HG02642 (cell line): ENCODE measurements at regions not wholly inside any gene's neighbourhood (a gene's known extent, or its start where the extent isn't known, plus 50 kb on each side); places are given as distances from the start of the nearest gene placed in this dataset.
"Not testable (repeated sequence)": the region's sequence is repeated elsewhere in the genome, so short reads cannot be mapped to it uniquely, and the experiment has no call there.

Source experiments
- ATAC-seq: cut with Tn5 transposase; IDR thresholded peaks from one replicate; pipeline ENCODE4 v1.9.1; 2021; ENCODE audit warnings: mild to moderate bottlenecking; ENCODE audit not compliant: unreplicated experiment, poor library complexity

DNA sequence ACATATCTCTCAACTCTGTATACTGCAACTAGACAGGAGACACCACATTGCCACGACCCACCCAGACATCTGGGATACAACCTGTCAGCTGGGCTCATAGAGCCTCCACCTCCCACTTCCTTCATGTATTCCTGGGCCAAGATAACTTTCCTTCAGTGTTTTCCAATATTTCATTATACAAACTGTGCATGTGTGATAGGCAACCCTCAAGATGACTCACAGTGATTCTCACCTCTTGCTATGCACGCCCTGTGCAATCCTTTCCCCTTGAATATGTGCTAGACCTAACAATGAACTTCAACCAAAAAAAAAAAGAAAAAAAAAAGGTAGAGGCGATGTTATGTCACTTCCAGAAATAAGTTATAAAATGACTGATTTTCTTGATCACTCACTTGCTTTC lies 138.0 kb upstream of the ALCAM start:
- no peak for ATAC-seq

DNA sequence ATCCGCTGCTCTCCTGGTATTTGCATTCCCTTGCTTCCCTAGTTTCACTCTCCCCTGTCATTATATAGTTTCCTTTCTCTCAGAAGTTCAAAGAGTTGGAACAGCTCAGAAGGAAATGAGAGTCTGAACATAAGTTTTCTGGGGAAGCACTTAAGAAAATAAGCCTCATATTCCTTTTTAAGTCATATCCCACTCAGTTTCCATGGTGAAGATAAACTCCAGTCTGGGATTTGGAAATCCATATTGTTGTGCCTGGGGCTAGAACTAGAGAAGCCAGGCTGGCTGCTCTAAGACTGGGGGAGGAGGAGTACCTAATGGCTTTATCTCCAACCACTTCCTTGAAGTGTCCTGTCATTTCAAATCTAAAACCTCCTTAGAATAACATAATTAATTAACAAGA lies 134.2 kb upstream of the ALCAM start:
- no peak for ATAC-seq

DNA sequence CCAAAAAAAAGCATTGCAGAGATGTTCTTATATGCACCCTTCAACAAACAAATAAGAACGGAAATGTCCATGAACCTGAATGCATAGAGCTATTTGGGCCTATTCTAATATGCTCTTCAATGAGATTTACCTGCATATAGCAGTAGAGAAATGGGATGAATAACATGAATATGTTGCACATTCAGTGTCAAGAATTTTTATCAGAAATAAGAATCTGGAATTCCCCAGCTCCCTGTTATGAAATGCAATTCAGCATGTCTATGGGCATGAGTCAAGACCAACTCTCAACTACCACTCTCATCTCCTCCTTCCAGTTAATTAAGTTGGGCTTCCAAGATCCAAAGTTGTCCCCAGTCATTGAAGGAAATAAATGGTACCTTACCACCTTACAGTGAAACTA lies 133.7 kb upstream of the ALCAM start:
- no peak for ATAC-seq

DNA sequence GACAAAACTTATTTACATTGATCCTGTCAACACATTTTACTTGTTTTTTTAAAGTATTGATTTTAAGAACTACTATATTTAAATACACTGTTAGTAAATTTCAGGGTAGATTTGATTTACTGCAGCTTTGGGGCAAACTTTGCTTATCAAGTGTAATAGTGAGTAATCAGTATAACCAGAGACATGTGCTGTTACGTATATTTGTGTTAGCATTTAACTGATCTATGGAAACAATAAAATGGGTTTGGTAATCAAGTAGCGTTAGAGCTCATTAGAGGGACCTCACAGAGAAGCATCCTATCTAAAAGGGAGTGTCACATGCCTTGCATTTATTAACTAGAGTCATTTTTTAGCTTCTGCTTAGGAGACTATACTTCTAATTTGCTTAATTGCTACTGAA lies 131.5 kb upstream of the ALCAM start:
- no peak for ATAC-seq

DNA sequence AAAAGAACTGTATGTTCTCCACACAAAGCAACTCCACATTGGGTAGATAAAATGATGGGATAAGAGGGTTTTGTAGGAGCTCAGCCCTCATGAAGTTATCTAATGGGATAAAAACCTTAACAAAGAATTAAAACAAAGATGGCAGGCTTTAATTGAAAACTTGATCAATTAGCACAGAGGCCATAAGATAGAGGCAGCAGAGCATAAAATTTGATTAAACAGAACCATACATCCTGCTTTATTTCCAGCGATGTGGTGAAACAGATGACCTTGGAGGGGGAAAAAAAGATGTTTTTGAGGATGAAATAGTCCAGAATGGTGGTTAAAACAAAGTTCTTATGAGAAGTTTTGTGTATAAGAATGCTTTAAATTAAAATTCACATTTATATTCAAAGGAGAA lies 130.9 kb upstream of the ALCAM start:
- no peak for ATAC-seq

DNA sequence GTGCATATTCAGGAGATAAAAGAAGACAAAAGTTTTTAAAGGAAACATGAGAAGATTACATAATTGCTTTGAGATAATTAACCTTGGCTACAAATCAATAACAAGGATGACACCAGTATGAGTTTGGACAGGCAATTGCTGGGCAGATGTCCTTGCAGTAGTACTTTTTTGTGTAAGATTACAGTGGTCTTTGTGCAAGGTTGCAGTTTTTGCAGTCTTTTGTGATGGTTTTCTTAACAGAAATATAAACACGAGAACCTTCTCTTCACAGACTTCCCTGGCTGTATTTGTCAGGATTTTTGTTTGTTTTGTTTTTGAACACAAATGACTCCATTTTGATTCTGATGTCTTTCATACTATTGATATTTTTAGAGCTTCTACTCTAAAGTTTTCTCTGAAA lies 128.3 kb upstream of the ALCAM start:
- no peak for ATAC-seq

DNA sequence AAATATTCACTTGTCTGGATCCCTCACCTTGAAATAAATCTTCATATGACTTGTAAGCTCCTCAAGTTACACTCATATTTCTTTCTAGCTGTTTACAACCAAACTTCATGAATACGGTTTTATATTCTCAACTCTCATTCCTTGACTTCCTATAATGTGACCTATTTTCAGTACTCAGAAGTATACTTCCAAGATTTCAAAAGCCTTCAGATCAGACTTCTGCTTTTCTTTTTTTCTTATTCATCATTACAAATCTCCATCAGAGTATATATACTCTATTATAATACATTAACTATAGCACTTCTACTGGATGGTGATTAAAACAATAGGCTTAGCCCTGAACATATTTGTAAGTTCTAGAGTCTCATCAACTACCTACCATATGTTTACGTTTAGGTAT lies 123.6 kb upstream of the ALCAM start:
- no peak for ATAC-seq

DNA sequence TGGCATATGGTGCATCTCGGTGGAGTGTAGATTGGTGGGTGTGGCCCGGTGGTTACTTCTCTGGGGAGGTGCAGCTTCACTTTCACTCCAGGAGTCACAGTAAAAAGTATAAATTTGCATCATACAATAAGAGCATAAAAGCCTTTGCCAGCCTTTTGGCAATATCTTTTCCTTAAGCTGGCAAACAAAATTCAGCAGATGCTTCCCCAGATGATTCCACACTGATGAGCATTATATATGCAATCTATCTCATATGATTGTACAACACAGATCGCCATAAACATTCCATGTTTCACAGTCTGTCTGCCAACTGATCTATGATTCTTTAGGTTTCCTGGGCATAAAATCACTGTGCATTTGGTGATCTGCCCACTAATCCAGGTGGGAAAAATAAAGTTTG lies 120.2 kb upstream of the ALCAM start:
- no peak for ATAC-seq

DNA sequence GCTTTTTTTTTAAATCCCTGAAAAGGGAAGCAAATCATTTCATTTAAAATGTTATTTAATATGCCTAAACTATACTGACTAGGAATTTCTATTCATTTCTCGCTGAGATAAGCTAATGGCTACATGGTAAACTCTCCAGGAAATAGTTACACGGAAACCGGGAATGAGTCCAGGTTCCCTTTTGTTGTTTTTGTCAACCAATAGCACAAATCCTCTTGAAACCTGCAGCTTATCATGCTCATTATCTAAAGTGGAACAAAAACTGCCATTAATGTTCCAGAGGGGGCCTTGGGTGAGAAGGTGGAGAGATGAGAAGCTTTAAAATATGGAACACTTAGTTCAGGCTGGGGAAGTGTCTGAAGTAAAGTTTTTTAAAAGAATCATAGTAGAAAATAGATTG lies 113.5 kb upstream of the ALCAM start:
- ATAC-seq = no peak

DNA sequence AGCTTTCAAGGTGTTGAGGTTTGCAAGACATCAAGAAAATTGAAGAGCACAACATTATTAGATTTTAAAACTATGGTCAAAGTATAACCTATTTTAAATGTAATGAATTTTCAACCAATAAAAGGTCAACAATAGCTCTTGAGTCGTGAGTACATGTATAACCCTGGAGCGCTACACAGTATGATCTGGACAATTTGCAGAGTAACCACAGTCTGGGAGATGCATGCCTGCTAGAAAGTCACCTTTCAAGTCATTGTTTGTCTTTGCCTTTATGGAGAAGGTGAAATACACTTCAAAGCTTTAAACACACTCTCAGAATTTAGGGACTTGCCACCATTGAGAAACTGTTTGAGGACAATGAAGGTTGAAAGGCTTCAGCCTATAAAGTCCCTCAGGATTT lies 112.6 kb upstream of the ALCAM start:
- ATAC-seq = no peak

DNA sequence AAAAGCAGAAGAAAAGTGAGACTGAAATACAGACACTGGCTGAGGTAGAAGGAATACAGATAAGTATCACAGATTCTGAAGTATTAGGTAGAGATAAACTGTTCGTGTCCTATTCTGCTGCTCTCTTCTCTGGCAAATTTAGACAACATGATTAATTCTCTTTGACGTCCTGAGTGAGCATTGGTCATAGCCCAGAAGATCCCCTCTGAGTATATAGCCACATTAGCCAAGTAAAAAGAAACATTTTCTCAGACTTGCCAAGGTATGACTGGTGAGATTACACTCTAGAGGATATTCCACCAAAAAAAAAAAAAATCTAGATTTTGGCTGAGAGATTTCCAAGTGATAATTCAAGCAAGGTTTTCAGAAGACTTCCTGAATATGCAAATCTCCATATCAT lies 111.4 kb upstream of the ALCAM start:
- no peak for ATAC-seq

DNA sequence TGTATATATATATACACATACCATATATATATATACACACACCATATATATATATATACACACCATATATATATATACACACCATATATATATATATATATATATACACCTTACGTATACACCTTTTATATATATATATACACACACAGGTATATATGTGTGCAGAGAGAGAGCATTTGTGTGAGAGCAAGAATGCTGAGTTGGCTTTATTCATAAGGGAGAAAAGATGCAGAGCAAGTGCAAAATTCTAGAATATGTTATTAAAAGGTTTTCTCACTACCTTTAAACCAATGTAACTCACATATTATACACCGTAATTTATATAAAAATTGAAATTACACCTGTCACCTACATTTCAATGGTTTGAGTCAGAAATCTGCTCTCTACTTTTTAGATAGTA lies 107.2 kb upstream of the ALCAM start:
- ATAC-seq = no peak

DNA sequence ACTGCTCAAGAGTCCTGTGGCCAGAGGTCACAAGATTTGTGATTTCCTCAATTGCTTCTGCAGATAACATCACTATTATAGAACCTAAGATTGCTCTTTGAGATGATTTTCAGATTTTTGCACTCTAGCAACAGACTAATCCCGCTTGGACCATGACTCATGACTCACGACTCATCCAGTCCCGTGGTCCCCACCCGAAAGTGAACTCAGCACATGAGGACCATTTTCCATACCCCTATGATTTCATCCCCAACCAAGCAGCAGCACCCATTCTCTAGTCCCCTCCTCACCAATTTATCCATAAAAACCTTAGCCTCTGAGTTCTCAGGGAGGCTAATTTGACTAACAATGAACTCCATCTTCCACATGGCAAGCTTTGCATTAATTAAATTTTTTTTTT lies 106.3 kb upstream of the ALCAM start:
- no peak for ATAC-seq

DNA sequence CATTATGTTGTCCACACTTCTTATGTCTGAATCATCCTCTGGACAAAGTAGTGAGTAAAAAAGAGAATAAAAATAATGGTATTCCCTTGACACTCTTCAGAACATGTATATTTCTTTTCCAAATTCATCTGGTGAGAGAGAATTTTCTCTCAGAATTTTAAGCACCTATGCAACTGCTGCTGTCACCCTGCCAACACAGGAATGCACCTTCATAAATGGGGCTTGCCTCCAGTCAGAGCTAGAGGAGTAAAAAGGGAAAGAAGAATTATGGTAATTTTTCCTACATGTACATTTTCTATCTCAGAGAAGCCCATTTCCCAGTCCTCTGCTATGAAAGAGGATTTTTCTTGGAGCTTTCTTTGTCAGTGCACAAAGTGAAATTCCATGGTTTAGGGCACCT lies 92.2 kb upstream of the ALCAM start:
- no peak for ATAC-seq

DNA sequence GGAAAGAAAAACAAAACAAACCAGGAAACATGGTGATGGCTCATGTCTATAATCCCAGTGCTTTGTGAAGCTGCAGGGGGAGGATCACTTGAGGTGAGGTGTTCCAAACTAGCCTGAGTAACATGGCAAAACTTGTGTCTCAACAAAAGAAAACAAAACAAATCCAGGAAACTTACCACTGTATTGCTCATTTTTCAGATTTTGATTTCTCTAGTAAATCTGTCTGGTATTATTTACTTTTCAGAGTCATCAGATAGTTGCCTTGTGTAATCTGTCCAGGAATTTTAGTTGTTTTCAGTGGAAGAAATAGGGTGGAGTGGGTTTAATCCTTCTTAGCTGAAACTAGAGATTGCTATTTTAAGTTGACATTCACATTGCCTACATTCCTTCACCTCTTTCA lies 91.8 kb upstream of the ALCAM start:
- no peak for ATAC-seq

DNA sequence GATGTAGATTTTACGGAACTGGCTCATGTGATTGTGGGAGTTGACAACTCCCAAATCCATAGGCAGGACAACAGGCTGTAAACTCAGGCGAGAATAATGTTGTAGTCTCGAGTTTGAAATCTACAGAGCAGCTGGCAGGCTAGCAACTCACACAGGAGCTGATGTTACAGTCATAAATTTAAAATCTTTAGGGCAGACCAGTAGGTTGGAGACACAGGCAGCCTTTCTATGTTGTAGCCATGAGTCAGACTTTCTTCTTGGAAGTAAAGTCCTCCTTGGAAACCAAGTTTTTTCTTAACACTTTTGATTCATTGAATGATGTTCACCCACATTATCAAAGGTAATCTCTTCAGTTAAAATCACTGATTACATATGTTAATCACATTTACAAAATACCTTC lies 89.1 kb upstream of the ALCAM start:
- no peak for ATAC-seq

DNA sequence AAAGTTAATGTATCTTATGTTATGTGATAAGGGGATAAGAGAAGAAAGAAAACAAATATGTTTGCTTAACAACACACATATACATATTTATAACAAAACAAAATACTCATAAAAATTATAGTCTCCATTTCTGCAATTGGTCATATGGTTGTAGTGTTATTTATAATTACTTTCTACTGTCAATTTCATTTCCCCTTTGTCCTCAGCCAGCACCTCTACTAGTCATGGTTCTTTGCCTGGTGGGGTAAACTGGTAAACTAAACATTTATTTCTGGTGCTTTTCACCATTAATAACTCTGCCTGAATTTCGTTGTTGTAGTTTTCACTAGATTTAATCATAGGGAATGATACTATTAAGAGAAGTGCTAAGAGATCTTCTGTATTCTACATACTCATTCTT lies 88.0 kb upstream of the ALCAM start:
- no peak for ATAC-seq

DNA sequence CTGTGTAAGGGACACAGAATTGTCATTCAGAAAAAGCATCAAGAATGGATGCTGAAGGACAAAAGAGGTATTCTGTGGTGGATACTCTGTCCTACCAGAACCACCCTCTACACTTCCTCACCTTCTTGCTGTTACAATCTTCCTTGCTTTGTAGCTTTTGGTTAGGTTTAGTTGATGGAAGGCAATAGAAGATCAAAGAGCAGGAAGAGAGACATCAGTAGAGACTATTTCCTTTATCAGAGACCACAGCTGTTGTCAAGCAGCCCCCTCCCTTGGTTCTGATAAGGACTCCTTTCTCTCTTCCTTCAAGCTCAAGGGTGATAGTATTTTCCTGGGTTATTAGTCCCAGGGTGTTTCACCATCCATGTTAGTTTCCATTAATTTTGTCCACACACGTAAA lies 84.7 kb upstream of the ALCAM start:
- no peak for ATAC-seq

DNA sequence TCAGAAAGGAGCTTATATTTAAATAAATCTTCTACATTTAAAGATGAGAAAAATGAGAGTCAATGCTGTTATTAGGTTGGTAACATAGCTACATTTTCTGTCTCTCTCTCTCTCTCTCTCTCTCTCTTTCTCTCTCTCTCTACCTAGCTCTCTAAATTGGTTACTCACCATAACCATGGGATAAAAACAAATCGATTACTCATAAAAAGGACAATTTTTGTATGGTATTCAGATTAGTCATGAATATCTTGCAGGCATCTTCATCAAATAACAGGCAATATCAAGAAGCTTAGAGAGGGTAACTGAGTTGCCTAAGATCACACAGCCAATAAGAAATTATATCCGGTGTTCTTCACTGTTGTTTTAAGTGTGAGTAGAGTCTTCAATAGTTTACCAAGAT lies 81.8 kb upstream of the ALCAM start:
- no peak for ATAC-seq

DNA sequence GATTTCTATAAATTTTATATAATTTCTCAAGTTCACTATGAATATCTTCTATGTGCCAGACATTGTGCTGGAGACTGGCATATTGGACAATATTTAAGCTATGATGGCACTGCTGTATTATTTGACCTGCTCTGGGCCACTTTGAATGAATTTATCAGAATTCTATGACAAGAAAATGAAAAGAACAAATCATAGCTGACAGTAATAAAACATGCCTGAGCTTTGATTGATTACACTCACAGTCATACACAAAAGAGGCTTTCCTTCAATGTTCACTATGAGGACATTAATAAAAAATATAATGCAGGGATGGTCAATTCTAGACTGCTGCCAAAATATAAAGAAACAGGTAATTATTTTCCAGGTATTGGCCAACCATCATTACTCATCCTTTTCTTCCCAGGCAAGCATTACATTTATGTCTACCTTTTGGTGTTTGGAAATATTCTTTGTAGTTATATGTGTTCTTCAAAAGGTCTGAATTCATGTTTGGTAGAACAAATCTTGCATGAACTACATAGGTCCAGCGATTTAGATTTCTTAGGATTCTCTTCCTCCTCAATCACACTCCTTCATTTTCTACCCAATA lies 81.0 kb upstream of the ALCAM start:
- no peak for ATAC-seq

DNA sequence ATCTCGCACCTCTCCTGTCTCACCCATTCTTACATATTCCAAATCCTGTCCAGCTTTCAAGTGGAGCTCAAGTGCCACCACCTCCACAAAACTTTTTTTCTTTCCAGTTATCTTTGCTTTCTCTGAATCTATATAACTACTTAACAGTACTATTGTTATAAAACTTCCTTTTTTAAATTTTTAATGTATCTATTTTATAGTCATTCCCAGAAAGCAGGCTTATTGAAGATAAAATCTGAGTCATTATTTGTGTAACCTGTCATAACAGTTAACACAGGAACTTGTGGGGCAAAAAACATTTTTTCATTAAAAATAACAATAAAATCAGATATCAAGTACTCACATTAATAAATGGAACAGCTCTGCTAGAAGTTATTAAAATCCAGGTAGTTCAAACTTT lies 73.3 kb upstream of the ALCAM start:
- ATAC-seq = no peak

DNA sequence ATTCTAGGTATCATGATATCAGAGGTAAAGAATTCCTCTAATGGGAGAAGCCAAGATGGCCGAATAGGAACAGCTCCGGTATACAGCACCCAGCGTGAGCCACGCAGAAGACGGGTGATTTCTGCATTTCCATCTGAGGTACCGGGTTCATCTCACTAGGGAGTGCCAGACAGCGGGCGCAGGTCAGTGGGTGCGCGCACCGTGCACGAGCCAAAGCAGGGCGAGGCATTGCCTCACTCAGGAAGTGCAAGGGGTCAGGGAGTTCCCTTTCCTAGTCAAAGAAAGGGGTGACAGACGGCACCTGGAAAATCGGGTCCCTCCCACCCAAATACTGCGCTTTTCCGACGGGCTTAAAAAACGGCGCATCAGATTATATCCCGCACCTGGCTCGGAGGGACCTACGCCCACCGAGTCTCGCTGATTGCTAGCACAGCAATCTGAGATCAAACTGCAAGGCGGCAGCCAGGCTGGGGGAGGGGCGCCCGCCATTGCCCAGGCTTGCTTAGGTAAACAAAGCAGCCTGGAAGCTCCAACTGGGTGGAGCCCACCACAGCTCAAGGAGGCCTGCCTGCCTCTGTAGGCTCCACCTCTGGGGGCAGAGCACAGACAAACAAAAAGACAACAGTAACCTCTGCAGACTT lies 70.4 kb upstream of the ALCAM start:
- ATAC-seq = not testable (repeated sequence)

DNA sequence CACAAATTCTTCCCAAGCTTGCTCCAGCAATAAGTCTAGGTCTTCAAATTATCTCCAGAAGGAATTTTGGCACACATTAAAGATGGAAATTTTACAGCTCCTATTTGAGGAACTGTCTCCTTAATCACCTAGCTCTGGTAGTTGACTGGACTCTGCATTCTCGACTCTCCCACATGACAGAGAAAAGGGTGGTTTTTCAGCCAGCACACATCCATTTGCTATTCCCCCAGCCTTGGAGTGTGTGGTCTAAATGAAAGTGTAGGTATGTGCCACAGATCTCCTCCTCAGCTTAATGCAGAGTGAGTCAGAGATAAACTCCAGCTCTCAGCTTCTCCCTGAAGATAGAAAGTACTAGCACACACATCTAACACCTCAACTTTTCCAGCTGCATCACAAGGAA lies 62.2 kb upstream of the ALCAM start:
- ATAC-seq = no peak
